Adrenal gland (tissue), 9 donors: ENCODE measurements at regions not wholly inside any gene's neighbourhood (a gene's known extent, or its start where the extent isn't known, plus 50 kb on each side); places are given as distances from the start of the nearest gene placed in this dataset.

ENCODE experiments used
- DNase-seq, 7 donors: peaks; one replicate each; pipeline ENCODE4 v3.0.0-alpha.2; 2019 to 2020
- H3K27ac ChIP-seq, 5 donors: fragments of 200-600 bp; sonication (generic) in 4 of 5; 1 replicate in 3 of 5; 2 replicates in 2 of 5; pipeline versions ENCODE4 v1.5.1 to v1.8.0; 2016 to 2020; ENCODE audit warnings: mild to moderate bottlenecking in 1 of 5
- H3K27me3 ChIP-seq: fragments of 200-600 bp; 2 replicates; pipeline ENCODE4 v1.8.0; 2021
- H3K36me3 ChIP-seq, 2 donors: fragments of 200-600 bp; replicated peaks in 1 of 2; 1 replicate in 1 of 2; 2 replicates in 1 of 2; pipeline versions ENCODE4 v1.5.1 to v1.8.0; 2018 to 2022
- H3K4me1 ChIP-seq, 2 donors: fragments of 200-600 bp; replicated peaks in 1 of 2; 1 replicate in 1 of 2; 2 replicates in 1 of 2; pipeline versions ENCODE4 v1.5.1 to v1.8.0; 2018 to 2021
- H3K4me3 ChIP-seq, 4 donors: fragments of 200-600 bp; sonication (generic) in 3 of 4; one replicate each; pipeline ENCODE4 v1.5.1; 2016 to 2018
- H3K9me3 ChIP-seq, 3 donors: fragments of 200-600 bp; sonication (generic) in 1 of 3; replicated peaks in 1 of 3; 1 replicate in 2 of 3; 2 replicates in 1 of 3; pipeline versions ENCODE4 v1.5.1 to v1.8.0; 2016 to 2021
- CTCF ChIP-seq, 6 experiments: fragments of 450-650 bp in 4 of 6; fragments of 200-600 bp in 2 of 6; sonication (generic) in 1 of 6; IDR thresholded peaks; 1 replicate in 5 of 6; 2 replicates in 1 of 6; pipeline versions ENCODE4 v1.5.1 to v1.8.0; 2016 to 2021; ENCODE audit warnings: antibody characterized with exemption in 6 of 6, mild to moderate bottlenecking in 2 of 6, moderate library complexity in 1 of 6
- POLR2A ChIP-seq, 2 donors: fragments of 450-650 bp; IDR thresholded peaks; one replicate each; pipeline ENCODE4 v1.6.1; 2017; ENCODE audit warnings: antibody characterized with exemption in 2 of 2, mild to moderate bottlenecking in 2 of 2, moderate library complexity in 1 of 2
- WGBS, 4 donors: extraction: QIAGEN DNeasy Blood & Tissue Kit in 2 of 4; methylation state at CpG; one replicate each; pipeline versions ENCODE4 v1.1.5 to v1.1.7; 2013 to 2017; 5-methylcytosine and 5-hydroxymethylcytosine counted together
- intact Hi-C, 2 donors: fragments of 100-400 bp; cut with DNase I; formaldehyde crosslinking; loops; one replicate each; pipeline versions ENCODE4 v1.14.1 to v1.15.0; 2022 to 2023
- donor health status: healthy with polysubstance abuse.
- donor health status: Bipolar disorder and iron deficiency.
- donor health status: DM: yes; HTN: yes; CAD: no.
- donor health status: DM: no; HTN: no; CAD: no.
- donor health status: DM: no; HTN: no; CAD: no.

- no peak for DNase-seq
- Histone ChIP-seq H3K4me1 (no peaks in the 10 kb centered on the region), H3K27me3 (no peaks in the 10 kb centered on the region), H3K27ac (no peak overlapping the region), H3K4me3 (no peak overlapping the region), H3K36me3 (no peaks in the 10 kb centered on the region), H3K9me3 (peaks cover 0 to 9% (median 6%) of the 10 kb centered on the region in 3 donors)
- intact Hi-C loops: no loop called here
- WGBS, 4 donors: 82 to 93% (median 85%) methylated on average over 1 of the region's 1 CpG
- TF ChIP-seq POLR2A (IDR thresholded peaks at IDR 0.05) (no peak), CTCF (IDR thresholded peaks at IDR 0.05) (no peak)
Measured at GRCh38 chr1:189274267-189274666, 1203.4 kb downstream of the BRINP3 start.

- Histone ChIP-seq H3K27me3 (no peaks in the 10 kb centered on the region), H3K36me3 (no peaks in the 10 kb centered on the region), H3K4me1 (no peaks in the 10 kb centered on the region), H3K4me3 (no peak overlapping the region), H3K27ac (no peak overlapping the region), H3K9me3 (peaks cover 0 to 9% (median 0%) of the 10 kb centered on the region in 3 donors)
- no peak for DNase-seq
- TF ChIP-seq CTCF (IDR thresholded peaks at IDR 0.05): no peak
- TF ChIP-seq POLR2A (IDR thresholded peaks at IDR 0.05): no peak
- WGBS, 4 donors: 93 to 98% (median 95%) methylated on average over 1 of the region's 1 CpG
- intact Hi-C loops: no loop called here
Measured at GRCh38 chr1:189275796-189276195, 1201.9 kb downstream of the BRINP3 start.

GRCh38 chr1:189289346-189289745, 1188.3 kb downstream of the BRINP3 start:
- Histone ChIP-seq H3K36me3 (no peaks in the 10 kb centered on the region), H3K27ac (no peak overlapping the region), H3K27me3 (no peaks in the 10 kb centered on the region), H3K4me3 (no peak overlapping the region), H3K4me1 (no peaks in the 10 kb centered on the region), H3K9me3 (no peaks in the 10 kb centered on the region)
- 81 to 87% (median 83%) methylated on average over 3 of the region's 3 CpGs for WGBS, 4 donors
- intact Hi-C loops: no loop called here
- DNase-seq: no peak
- TF ChIP-seq CTCF (IDR thresholded peaks at IDR 0.05) (no peak), POLR2A (IDR thresholded peaks at IDR 0.05) (no peak)

- intact Hi-C loops: no loop called here
- WGBS, 4 donors: 63 to 67% (median 64%) methylated on average over 4 of the region's 4 CpGs
Measured at GRCh38 chr1:189301235-189301634, 1176.4 kb downstream of the BRINP3 start.

More at GRCh38 chr1:189301235-189301634, 1176.4 kb downstream of the BRINP3 start:
- H3K4me1 ChIP-seq: no peaks in the 10 kb centered on the region
- TF ChIP-seq CTCF (IDR thresholded peaks at IDR 0.05) (no peak), POLR2A (IDR thresholded peaks at IDR 0.05) (no peak)
- H3K9me3 ChIP-seq: no peaks in the 10 kb centered on the region
- no peak overlapping the region for H3K4me3 ChIP-seq
- H3K27me3 ChIP-seq: no peaks in the 10 kb centered on the region
- DNase-seq: no peak
- H3K27ac ChIP-seq: no peak overlapping the region
- no peaks in the 10 kb centered on the region for H3K36me3 ChIP-seq
